ENCODE measurements at regions not wholly inside any gene's neighbourhood (a gene's known extent, or its start where the extent isn't known, plus 50 kb on each side); places are given as distances from the start of the nearest gene placed in this dataset.

DNA sequence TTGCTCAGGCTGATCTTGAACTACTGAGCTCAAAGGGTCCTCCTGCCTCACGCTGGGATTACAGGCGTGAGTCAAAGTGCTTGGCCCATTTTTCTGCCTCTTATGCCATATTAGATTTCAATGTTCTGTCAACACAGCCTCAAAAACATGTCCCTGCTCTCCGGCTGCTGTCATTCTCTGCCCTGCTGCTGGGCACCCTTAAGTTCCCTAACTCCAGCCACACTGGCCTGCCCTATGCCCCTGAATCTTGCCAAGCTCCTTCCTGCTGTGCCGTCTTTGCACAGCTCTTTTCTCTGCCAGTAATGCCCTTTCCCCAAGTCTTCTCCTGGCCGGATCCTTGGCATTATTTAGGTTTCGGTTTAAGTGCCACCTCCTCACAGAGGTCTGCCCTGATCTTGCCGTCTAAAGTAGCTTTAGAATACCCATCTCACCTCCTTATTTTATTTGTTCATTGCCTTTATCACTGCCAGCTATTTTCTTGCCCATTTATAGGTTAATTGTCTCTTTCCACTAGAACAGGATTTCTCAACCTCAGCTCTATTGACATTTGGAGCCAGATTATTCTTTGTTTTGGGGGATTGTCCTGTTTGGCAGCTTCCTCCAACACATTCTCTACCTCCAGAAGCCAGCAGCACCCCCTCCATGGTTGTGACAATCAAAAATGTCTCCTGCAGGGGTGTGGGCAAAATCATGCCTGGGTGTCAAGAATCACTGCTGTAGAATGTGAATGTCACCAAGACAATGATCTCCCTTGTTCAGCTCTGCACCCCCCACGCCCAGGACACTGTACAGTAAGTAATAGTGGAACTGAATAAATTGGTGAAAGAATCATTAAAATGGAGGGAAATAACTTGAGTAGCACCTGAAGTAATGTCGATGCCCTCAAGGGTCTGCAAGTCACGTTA, 168.2 kb downstream of the CYLD start:
- DNase-seq: no peak

DNA sequence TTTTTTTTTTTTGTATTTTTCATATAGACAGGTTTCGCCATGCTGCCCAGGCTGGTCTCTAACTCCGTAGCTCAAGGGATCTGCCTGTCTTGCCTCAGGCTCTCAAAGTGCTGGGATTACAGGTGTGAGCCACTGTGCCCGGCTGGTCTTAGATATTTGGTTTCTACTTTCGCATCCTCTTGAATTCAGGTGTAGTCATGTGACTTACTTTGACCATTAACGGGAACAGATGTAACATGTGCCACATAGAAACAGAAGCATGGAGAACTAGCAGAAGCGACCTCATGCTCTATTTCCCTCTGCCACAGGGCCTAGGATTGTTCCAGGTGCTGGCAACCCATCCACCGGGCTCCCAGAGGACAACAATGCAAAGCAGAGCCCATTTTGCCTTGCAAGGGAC, 166.6 kb downstream of the CYLD start:
- DNase-seq: no peak

DNA sequence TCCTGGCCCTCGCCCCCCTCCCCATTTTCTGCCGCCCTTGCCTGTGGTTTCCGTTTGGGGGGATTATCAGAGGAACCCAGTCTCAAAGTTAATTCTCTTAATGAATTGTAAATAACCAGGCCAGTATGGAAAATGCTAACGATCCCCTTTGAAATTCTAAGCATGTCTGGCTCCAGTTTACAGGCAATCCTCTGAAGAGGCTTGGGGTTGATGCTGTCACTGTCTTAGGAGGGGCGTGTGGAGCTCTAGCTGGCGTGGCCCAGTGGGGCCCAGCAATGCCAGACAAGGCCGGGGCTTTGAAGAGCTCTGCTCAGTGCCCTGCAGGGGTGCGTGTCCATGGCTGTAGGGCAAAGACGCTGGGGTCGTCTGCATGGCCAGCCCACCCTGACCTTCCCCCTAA, 164.6 kb downstream of the CYLD start:
- no peak for DNase-seq

DNA sequence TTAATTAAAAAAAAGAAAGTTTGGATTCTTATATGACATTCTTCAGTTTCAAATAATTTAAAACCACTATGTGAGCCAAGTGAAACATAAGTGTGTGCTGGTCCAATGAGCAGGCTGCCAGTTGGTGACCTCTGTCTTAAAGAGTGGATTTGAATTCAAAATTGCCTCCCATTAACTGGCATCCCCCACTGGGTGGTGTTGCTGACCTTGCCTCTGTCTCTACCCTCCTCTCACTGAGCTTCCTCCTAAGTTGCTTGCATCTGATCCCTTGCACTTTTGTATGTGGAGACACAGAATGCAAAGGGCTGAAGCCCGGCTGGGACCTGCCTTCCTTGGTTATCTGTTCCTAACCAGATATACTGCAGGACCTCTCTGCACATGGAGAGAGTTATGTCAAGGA, 160.6 kb downstream of the CYLD start:
- DNase-seq: no peak

DNA sequence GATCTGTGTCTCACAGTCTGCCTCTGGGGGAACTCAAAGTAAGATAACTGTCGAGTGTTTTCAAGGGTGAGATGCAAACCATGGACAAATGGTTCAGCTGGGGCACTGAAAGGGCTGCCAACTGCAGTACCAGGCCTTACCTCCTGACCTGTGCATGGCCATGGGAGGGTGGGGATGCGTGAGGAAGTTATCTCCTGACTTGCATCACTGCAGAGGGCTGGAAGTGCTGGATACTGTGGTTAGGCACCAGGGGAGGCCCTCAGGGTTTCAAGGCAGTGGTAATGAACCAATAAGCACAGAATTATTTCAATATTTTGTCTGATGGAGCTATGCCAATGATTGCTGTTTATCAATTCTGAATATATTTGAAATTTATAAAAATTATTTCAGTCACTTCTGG, 159.2 kb downstream of the CYLD start:
- DNase-seq: no peak

DNA sequence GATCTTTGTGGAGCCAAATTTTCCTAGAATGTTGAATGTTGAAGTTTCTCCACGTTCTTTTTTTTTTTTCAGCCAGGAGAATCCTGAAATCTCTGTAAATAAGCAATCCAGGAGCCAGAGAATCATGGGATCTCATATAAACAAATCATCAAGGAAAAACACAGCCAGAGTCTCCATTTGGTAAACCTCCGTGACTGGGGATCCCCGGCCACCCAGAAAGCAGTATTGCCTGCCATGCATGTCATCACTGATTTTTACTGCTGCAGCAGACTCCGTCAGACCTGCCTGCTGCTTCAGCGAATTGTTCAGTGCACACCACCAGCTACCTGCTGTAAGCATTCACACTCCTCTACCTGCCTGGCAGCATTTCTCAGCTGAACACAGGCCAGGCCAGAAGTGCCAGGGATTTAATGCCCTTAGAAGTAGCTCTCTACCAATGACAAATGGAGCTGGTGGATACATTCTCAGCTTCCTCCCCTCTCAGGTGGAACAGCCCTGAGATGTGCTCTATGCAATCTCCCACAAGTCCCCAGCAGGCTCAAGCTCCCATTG, 158.6 kb downstream of the CYLD start:
- no peak for DNase-seq

DNA sequence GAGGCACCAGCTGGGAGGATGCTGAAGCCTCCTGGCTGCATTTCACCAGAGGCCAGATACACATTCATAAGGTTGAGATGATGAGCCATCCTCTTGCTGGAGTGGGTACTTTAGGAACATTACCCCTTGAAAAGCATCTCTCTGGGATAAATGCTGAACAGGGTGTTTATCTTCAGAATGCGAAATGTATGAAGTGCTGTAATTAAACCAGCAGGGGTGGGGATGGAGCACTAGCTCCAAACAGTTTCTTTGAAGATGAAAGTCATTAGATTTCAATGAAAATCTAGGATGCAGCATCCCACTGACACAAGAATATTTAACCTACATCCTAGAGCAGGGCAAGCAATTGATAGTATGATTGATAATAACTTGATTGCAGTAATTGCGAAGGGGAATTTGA, 158.1 kb downstream of the CYLD start:
- DNase-seq: no peak

DNA sequence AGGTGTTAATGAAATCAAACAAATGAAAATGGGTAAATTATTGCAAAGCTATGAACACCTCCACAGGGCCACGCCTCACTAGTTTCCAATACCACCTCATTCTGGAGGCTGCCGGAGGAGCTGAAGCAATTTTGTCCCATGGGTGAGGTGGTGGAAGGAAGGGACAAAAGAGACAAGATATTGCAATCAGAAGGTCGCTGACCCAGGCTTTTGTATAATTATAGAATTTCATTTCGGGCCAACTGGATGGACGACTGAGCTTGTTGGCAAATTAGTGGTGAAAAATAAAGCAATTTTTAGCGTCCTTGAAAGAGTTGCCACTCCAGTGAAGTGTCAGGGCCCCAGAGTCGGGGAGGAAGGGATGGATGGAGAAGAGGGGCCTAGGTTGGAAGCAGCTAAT, 147.9 kb downstream of the CYLD start:
- DNase-seq: no peak

DNA sequence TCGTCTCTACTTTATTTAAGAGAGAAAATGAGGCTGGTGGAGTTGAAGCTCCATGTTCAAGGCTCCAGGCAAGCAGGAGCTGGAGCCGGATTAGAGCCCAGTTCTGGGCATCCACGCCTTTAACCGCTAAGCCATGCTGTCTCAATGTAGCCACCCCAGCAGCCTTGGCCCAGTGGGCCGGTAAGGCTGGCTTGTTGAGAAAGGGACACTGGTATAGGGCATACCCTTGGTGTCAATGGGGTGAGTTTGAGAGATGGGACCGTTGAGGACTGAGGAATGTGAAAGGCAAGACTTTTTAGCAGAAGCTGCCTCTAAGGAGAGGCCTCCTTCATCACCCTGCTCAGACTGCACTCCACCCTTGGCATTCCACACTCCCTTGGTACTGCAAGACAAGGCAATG, 147.4 kb downstream of the CYLD start:
- no peak for DNase-seq

DNA sequence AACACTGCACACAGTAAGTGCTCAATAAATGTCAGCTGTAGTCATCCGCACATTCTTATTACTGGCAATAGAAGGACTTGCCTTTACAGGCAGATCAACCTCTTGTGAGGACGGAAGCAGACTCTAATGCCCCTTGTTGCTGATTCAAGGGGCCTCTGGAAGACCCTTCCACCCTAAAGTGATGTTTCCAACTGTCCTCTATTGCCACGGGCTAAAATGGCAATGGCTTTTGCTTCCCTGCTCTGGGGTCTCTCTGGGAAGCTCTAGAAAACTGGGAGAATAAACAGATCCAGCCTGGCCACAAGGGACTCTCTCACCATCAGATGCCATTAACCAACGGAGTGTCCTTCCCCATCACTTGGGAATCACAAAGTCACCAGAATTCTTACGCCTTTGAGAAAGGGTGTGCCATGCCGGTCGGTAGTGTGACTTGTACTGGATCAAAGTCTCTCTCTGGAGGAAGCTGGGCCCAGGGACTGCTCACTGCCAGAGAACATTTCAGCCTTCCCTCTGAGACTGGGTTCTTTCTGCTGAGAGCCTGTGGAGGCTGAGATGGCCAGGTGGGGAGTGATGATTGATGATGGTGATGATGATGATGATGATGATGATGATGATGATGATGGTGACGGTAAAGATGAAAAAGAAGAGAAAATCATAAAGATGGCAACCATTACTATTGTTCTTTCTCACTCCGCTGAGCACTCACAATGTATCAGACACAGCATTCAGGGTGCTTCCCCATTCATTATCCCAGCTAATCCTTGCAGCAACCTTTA, 146.8 kb downstream of the CYLD start:
- no peak for DNase-seq

DNA sequence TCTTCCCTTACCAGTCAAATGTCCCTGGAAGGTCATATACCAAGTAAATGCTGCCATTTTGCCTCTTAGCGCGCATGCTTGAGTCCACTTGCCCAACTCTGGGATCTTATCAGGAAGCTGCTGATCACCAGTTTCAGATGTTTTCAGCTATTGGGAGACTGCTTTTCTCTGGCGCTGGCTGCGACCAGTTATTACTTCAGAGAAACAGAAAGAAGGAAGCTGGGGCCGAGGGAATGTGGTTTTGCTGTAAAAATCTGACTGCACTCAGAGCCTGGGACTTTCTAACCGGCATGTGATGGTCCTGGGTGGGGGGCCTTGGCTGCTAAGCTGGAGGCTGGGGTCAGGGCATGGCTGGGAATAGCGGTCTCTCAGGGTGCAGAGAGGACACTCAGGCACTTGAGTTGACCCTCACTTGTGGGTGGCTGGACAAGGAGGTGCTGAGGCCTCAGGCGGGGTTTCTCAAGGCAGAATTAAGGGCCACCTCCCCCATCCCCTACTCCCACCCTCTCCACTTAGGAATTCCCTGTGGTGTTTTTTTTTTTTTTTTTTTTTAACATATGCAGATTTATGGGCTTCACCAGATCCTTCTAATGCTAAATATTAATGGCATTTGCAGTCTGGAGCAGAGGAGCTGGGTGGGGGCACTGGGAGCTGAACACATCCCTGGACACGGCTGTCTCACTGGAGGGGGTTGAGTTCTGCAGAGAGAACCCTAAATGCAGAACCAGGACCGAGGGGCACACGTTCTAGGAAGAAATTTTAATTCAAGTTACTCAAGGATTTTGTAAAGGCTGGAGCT, 145.8 kb downstream of the CYLD start:
- DNase-seq: no peak

DNA sequence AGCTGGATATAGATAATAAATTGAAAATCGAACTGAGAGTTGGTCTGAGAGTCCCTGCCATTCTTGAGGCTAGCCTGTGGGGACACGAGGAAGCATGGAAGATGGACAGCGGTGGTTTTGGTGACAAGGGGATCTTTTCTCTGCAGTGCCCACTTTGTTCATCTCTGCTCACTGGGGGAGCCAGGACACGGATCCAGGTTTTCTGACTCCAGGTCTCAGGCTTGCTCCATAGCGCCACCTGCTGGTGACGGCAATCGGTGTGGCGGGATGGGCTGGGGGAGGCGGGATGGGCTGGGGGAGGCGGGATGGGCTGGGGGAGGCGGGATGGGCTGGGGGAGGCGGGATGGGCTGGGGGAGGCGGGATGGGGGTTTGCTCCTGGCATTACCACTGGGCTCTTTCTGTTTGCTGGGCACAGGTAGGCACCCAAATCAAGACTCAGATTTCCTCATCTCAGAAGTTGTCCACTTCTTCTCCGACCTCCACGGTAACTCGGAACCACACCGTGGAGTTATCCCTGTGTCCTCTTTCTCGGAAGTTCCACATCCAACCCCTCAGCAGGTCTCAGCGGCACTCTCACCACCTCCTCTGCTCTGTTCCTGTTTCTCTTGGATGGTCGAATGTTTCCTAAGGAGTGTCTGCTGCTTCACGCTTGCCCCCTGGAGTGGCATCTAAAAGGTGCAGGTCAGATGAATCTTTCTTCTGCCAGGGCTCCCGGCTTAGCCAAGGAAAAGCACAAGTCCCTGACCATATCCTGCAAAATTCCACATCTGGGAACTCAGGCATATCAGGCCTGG, 142.4 kb downstream of the CYLD start:
- DNase-seq: no peak

DNA sequence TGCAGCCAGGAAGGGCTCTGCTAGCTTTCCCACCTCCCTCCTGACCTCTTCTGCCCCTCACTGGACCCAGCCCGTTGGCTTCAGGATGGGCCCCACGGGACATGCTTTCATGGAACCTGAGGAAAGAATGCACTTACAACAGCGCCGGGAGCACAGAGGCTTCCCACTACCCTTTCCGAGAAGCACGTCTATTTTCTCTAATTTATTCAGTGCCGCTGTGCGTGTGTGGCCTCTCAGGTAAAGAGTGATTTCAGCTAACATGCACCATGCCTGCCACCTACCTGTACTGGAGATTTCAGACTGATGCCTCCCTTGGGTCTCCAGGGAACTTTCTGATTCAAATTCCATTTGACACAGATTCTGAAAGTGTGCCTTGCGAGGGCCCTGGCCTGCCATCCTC, 140.1 kb downstream of the CYLD start:
- no peak for DNase-seq

DNA sequence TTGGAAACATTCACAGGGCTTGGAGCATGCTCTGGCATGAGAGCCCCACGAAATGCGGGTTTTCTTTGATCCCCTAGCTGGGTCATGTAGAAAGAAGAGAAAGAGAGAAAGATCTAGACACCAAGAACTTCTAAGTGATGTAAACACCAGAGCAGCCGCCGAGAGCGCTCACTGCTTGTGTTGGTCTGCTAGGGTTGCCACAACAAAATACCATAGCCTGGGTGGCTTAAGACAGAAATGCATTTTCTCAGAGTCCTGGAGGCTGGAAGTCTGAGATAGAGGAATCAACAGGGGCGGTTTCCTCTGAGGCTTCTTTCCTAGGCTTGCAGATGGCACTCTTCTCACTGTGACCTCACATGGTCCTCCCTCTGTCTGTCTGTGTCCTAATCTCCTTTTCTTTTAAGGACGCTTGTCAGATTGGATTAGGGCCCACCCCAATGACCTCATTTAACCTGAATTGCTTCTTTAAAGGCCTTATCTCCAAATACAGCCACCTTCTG, 139.5 kb downstream of the CYLD start:
- DNase-seq: no peak

DNA sequence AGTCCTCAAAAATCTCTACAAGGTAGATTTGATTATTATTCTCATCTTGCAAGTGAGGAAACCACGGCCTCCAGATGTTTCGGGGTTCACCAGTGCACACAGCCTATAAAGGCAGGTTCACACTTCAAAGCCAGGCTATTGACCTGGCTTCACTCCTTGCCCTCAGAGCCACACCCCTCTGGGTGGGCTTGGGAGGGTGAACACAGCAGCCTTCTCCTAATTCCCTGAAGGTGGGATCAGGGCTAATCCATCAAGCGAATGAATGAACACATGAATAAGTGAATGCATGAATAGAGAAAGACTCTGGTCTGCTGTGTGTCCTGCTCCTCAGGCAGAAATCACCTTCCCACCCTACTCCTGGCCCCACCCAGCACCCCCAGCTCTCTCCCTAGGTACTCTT, 139.0 kb downstream of the CYLD start:
- no peak for DNase-seq

DNA sequence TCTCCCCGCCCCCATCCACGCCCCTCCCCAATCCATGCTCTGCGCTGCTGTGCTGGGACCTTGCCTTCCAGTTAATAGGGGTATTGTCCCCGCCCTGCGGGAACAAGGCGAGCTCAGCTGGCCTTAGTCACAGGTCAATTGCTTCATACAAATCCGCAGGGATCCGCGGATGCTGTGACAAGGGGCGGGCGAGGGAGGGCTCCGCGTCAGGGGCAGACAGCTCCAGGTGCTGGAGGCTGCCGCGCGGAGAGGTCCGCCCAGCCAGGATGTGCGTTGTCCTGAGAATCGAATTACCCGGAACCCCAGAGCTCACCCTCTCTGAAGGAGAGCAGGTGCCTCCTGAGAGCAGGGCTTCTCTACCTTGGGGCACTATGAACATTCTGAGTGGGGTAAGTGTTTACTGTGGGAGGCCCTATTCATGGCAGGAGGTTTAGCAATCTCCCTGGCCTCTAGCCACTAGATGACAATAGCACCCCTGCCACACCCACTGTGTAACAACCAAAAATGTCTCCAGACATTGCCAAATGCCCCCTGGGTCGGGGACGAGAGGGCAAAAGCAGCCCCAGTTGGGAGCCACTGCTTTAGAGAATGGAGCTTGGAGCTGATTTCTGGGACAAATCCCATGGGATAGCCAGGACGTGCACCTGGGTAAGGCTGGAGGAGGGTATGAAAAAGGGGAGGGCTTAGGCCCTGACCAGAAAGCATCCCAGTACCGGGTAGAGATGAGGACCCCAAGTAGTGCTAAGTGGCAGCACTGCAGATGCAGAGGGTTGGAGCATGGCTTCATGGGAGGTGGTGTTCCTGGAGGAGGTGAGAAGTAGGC, 138.2 kb downstream of the CYLD start:
- DNase-seq: no peak

DNA sequence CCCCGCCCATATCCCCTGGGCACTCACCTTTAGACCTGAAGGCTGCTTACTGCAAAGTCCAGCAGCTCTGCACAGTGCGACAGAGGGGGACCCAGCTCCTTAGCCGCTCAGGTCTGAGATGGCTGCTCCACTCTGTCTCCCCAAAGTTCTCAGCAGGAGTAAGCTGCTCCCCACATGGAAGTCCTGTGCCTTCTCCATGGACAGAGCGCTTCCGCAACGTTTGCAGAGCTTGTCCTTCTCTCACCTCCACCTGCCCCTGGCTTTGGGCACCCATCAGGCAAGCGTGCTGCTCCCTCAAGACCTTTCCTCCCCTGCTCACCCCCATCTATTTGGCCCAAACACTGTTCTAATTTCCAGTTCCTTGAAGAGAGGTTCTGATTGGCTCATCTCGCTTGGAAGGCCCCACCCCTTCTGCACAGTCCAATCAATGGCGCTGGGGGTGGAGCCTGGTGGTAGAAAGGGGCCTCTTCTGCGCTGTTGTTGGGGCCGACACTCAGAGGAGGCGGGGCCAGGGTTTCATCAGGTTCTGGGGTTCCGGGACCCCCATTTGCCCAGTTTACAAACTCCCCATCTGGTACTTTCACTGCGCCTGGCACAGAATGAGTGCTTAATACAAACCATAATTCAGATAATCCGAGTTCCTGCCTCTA, 137.2 kb downstream of the CYLD start:
- DNase-seq: no peak

DNA sequence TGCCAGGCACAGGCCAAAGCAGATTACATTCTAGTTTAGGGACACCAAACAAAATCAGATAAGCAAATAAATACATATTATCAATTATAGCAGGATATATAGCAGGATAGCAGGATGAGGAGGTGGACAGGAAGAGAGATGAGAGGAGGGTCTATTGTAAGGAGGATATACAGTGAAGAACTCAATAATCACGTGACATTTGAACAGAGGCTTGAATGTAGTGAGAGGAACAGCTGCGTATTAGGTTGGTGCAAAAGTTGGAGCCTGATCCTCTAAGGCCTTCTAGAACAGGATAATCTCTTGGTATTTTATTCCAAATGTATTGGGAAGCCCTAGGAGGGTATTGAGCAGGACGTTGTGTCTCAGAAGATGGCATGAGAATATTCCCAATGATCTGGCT, 136.7 kb downstream of the CYLD start:
- DNase-seq: no peak

DNA sequence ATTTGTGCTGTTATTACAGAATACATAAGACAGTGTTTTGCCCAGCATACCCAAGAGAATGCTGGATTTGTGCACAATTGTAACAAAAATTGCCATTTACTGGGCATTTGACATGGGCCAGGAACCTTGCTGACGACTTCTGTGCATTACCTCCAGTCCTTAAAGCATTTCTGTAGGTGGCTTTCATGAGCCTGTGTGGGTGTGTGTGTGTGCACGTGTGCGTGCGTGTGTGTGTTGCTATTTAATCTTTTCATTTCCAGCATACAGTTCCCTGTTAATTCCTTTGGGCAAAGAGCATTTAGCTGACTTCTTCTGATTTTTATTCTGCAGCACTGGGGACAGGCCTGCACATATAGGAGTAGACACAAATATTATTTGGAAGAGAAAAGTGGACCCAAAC, 134.4 kb downstream of the CYLD start:
- DNase-seq: no peak

DNA sequence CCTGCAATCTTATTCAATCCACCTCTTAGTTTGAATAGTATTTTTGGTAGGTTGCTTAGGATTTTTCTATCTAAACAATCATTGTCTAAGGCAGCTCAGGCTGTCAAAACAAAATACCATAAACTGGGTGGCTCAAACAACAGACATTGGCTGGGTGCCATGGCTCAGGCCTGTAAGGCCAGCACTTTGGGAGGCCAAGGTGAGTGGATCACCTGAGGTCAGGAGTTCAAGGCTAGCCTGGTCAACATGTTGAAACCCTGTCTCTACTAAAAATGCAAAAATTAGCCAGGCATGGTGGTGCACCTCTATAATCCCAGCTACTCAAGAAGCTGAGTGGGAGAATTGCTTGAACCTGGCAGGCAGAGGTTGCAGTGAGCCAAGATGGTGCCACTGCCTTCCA, 126.7 kb downstream of the CYLD start:
- DNase-seq: no peak

DNA sequence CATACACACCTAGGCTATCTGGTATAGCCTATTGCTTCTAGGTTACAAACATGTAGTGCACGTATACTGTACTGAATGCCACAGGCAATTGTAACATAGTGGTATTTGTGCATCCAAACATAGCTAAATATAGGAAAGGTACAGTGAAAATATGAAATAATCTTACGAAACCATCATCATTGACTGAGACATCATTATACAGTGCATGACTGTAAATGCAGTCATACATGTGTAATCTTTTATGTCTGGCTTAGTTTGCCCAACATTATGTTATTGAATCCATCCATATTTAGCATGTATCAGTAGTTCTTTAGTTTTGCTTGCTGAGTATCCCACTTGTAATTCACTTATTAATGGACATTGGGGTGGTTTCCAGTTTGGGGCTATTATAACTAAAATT, 124.9 kb downstream of the CYLD start:
- no peak for DNase-seq

Data from AML-193 (cell line).